Breast epithelium (tissue), 3 donors: ENCODE measurements at regions not wholly inside any gene's neighbourhood (a gene's known extent, or its start where the extent isn't known, plus 50 kb on each side); places are given as distances from the start of the nearest gene placed in this dataset.

Experiments
- POLR2A ChIP-seq: fragments of 450-650 bp; IDR thresholded peaks from one replicate; pipeline ENCODE4 v1.6.1; 2016; ENCODE audit warnings: antibody characterized with exemption, mild to moderate bottlenecking, moderate library complexity
- POLR2AphosphoS5 ChIP-seq, 3 donors: sonication (generic); formaldehyde crosslinking; IDR thresholded peaks; one replicate each; pipeline ENCODE4 v1.6.1; 2017; ENCODE audit warnings: antibody characterized with exemption in 3 of 3
- TF ChIP-seq, protein P1 (sequence below), 3 donors: fragments of 450-650 bp; IDR thresholded peaks; one replicate each; pipeline ENCODE4 v1.5.1; 2016 to 2017; ENCODE audit warnings: antibody characterized with exemption in 3 of 3, mild to moderate bottlenecking in 3 of 3, moderate library complexity in 3 of 3

GRCh38 chr5:167552356-167552755 lies 739.1 kb upstream of the WWC1 start:
- TF ChIP-seq POLR2AphosphoS5 (IDR thresholded peaks at IDR 0.05) = no peak
- TF ChIP-seq, protein P1, sequence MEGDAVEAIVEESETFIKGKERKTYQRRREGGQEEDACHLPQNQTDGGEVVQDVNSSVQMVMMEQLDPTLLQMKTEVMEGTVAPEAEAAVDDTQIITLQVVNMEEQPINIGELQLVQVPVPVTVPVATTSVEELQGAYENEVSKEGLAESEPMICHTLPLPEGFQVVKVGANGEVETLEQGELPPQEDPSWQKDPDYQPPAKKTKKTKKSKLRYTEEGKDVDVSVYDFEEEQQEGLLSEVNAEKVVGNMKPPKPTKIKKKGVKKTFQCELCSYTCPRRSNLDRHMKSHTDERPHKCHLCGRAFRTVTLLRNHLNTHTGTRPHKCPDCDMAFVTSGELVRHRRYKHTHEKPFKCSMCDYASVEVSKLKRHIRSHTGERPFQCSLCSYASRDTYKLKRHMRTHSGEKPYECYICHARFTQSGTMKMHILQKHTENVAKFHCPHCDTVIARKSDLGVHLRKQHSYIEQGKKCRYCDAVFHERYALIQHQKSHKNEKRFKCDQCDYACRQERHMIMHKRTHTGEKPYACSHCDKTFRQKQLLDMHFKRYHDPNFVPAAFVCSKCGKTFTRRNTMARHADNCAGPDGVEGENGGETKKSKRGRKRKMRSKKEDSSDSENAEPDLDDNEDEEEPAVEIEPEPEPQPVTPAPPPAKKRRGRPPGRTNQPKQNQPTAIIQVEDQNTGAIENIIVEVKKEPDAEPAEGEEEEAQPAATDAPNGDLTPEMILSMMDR (IDR thresholded peaks at IDR 0.05) = no peak
- TF ChIP-seq POLR2A = no peak
